Thyroid gland (tissue), 4 donors: ENCODE measurements at regions not wholly inside any gene's neighbourhood (a gene's known extent, or its start where the extent isn't known, plus 50 kb on each side); places are given as distances from the start of the nearest gene placed in this dataset.

Experiments
- DNase-seq, 2 donors: peaks; one replicate each; pipeline ENCODE4 v3.0.0-alpha.2; 2019
- H3K27ac ChIP-seq, 3 donors: fragments of 200-600 bp; sonication (generic); 1 replicate in 2 of 3; 2 replicates in 1 of 3; pipeline ENCODE4 v1.5.1; 2016 to 2019; ENCODE audit warnings: mild to moderate bottlenecking in 1 of 3, moderate library complexity in 1 of 3
- H3K27me3 ChIP-seq: fragments of 200-600 bp; sonication (generic); one replicate; pipeline ENCODE4 v1.5.1; 2019
- H3K36me3 ChIP-seq, 2 donors: fragments of 200-600 bp; sonication (generic); one replicate each; pipeline ENCODE4 v1.5.1; 2016 to 2019
- H3K4me1 ChIP-seq, 2 donors: fragments of 200-600 bp; sonication (generic); one replicate each; pipeline ENCODE4 v1.5.1; 2017 to 2019
- H3K4me3 ChIP-seq, 3 donors: fragments of 200-600 bp; sonication (generic); replicated peaks in 1 of 3; 1 replicate in 2 of 3; 2 replicates in 1 of 3; pipeline ENCODE4 v1.5.1; 2016; ENCODE audit warnings: mild to moderate bottlenecking in 1 of 3
- H3K9me3 ChIP-seq: fragments of 200-600 bp; sonication (generic); one replicate; pipeline ENCODE4 v1.5.1; 2017
- POLR2A ChIP-seq, 2 donors: fragments of 450-650 bp; IDR thresholded peaks; one replicate each; pipeline ENCODE4 v1.6.1; 2017; ENCODE audit warnings: antibody characterized with exemption in 2 of 2, mild to moderate bottlenecking in 2 of 2, moderate library complexity in 1 of 2
- WGBS, 2 donors: methylation state at CpG; one replicate each; pipeline ENCODE4 v1.1.5; 2017; 5-methylcytosine and 5-hydroxymethylcytosine counted together
- intact Hi-C: fragments of 100-400 bp; cut with DNase I; formaldehyde crosslinking; loops from one replicate; pipeline ENCODE4 v1.15.1; 2023
- TF ChIP-seq, protein P1 (sequence below), 6 experiments: fragments of 200-600 bp in 3 of 6; fragments of 450-650 bp in 3 of 6; sonication (generic) in 3 of 6; IDR thresholded peaks; one replicate each; pipeline ENCODE4 v1.5.1; 2016 to 2019; ENCODE audit warnings: antibody characterized with exemption in 6 of 6, mild to moderate bottlenecking in 2 of 6, inconsistent platforms in 1 of 6, moderate library complexity in 1 of 6

GRCh38 chr4:14221176-14221575 is 593.7 kb upstream of the BOD1L1 start:
- DNase-seq, result no peak
- 75 to 94% methylated on average over 3 of the region's 3 CpGs for WGBS, 2 donors
- Histone ChIP-seq H3K27ac (no peak overlapping the region), H3K27me3 (no peaks in the 10 kb centered on the region), H3K9me3 (no peaks in the 10 kb centered on the region), H3K36me3 (no peaks in the 10 kb centered on the region), H3K4me3 (no peak overlapping the region), H3K4me1 (no peaks in the 10 kb centered on the region)
- intact Hi-C loops, result no loop called here
- TF ChIP-seq, protein P1, sequence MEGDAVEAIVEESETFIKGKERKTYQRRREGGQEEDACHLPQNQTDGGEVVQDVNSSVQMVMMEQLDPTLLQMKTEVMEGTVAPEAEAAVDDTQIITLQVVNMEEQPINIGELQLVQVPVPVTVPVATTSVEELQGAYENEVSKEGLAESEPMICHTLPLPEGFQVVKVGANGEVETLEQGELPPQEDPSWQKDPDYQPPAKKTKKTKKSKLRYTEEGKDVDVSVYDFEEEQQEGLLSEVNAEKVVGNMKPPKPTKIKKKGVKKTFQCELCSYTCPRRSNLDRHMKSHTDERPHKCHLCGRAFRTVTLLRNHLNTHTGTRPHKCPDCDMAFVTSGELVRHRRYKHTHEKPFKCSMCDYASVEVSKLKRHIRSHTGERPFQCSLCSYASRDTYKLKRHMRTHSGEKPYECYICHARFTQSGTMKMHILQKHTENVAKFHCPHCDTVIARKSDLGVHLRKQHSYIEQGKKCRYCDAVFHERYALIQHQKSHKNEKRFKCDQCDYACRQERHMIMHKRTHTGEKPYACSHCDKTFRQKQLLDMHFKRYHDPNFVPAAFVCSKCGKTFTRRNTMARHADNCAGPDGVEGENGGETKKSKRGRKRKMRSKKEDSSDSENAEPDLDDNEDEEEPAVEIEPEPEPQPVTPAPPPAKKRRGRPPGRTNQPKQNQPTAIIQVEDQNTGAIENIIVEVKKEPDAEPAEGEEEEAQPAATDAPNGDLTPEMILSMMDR (IDR thresholded peaks at IDR 0.05), result no peak
- no peak for TF ChIP-seq POLR2A (IDR thresholded peaks at IDR 0.05)

GRCh38 chr4:14222377-14223029 is 595.0 kb upstream of the BOD1L1 start:
- Histone ChIP-seq H3K9me3 (no peaks in the 10 kb centered on the region), H3K36me3 (no peaks in the 10 kb centered on the region), H3K4me1 (no peaks in the 10 kb centered on the region), H3K27ac (no peak overlapping the region), H3K27me3 (no peaks in the 10 kb centered on the region), H3K4me3 (no peak overlapping the region)
- DNase-seq, result no peak
- 78 to 80% methylated on average over 4 of the region's 4 CpGs for WGBS, 2 donors
- intact Hi-C loops, result no loop called here
- TF ChIP-seq, protein P1 (IDR thresholded peaks at IDR 0.05), result no peak
- no peak for TF ChIP-seq POLR2A (IDR thresholded peaks at IDR 0.05)

GRCh38 chr4:14223461-14223860 is 595.9 kb upstream of the BOD1L1 start:
- Histone ChIP-seq H3K4me1 (no peaks in the 10 kb centered on the region), H3K27me3 (no peaks in the 10 kb centered on the region), H3K4me3 (no peak overlapping the region), H3K27ac (no peak overlapping the region), H3K36me3 (no peaks in the 10 kb centered on the region), H3K9me3 (no peaks in the 10 kb centered on the region)
- 95 to 98% methylated on average over 1 of the region's 1 CpG for WGBS, 2 donors
- TF ChIP-seq, protein P1 (IDR thresholded peaks at IDR 0.05), result no peak
- TF ChIP-seq POLR2A (IDR thresholded peaks at IDR 0.05), result no peak
- intact Hi-C loops, result no loop called here
- no peak for DNase-seq

GRCh38 chr4:14225688-14226207 is 598.2 kb upstream of the BOD1L1 start:
- Histone ChIP-seq H3K4me3 (no peak overlapping the region), H3K27ac (no peak overlapping the region), H3K36me3 (no peaks in the 10 kb centered on the region), H3K27me3 (no peaks in the 10 kb centered on the region), H3K4me1 (no peaks in the 10 kb centered on the region), H3K9me3 (no peaks in the 10 kb centered on the region)
- no peak for TF ChIP-seq POLR2A (IDR thresholded peaks at IDR 0.05)
- TF ChIP-seq, protein P1 (IDR thresholded peaks at IDR 0.05), result no peak
- intact Hi-C loops, result no loop called here
- DNase-seq, result no peak
- 43 to 51% methylated on average over 3 of the region's 3 CpGs for WGBS, 2 donors

DNA sequence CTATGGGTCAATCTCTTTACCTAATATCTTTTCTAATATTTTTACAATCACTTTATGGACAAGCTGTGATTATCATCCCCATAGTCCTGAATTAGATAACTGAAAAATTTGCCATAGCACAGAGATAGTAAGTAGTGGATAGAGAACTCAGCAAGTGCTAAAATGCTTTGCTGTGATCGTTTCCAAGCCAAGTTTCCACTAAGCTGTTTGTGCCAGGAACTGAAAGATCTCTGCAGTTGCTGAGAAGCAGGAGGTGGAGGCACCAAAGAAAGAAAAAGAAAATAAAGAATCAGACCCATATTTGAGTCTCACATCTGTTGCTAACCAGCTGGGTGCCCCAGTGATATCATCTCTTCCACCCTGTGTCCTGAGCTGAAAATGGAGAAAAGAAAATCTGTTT is 605.6 kb upstream of the BOD1L1 start:
- H3K27ac ChIP-seq, result no peak overlapping the region
- no peaks in the 10 kb centered on the region for H3K36me3 ChIP-seq
- DNase-seq, result no peak
- no peaks in the 10 kb centered on the region for H3K9me3 ChIP-seq
- TF ChIP-seq, protein P1 (IDR thresholded peaks at IDR 0.05), result no peak
- no peak for TF ChIP-seq POLR2A (IDR thresholded peaks at IDR 0.05)
- WGBS, 2 donors, result 35 to 41% methylated on average over 1 of the region's 1 CpG
- H3K4me1 ChIP-seq, result no peaks in the 10 kb centered on the region
- intact Hi-C loops, result no loop called here
- no peak overlapping the region for H3K4me3 ChIP-seq
- H3K27me3 ChIP-seq, result no peaks in the 10 kb centered on the region
